ENCODE measurements at regions not wholly inside any gene's neighbourhood (a gene's known extent, or its start where the extent isn't known, plus 50 kb on each side); places are given as distances from the start of the nearest gene placed in this dataset.

DNA sequence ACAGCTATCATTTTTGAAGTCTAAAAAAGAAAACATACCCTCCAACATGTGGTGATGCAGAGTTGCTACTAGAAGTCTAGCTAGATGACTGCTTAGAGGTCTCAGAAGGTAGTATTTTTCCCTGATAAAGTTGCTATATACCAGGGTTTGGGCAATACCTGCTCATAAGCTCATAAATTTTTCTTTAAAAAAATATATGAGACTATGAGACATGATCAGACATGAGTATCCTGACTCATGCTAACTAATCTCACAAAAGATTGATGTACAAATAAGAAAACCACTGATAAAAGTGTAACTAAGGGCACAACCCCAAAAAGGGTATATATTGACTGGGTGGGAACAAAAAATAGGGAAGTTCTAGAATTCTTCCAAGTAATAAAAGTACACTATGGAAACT, 740.9 kb downstream of the METTL15 start:
- TF ChIP-seq FOS (IDR thresholded peaks at IDR 0.05; ENCODE audit: borderline replicate concordance, insufficient read depth, low read length) (no peak), JUN (IDR thresholded peaks at IDR 0.05; ENCODE audit: borderline replicate concordance, insufficient read depth, insufficient read length, low read depth) (no peak), MYC (IDR thresholded peaks at IDR 0.05; ENCODE audit: low read depth, low read length) (no peak), POLR2A (IDR thresholded peaks at IDR 0.05; ENCODE audit: low read depth, low read length) (no peak), POLR2AphosphoS5 (IDR thresholded peaks at IDR 0.05; ENCODE audit: insufficient read depth, low read depth, low read length) (no peak), EZH2 (IDR thresholded peaks at IDR 0.05; ENCODE audit: borderline replicate concordance, low read depth, low read length, severe bottlenecking) (no peak), GATA2 (IDR thresholded peaks at IDR 0.05; ENCODE audit: insufficient read depth, insufficient read length, low read depth, low read length) (no peak)
- TF ChIP-seq, protein P1, sequence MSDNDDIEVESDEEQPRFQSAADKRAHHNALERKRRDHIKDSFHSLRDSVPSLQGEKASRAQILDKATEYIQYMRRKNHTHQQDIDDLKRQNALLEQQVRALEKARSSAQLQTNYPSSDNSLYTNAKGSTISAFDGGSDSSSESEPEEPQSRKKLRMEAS (IDR thresholded peaks at IDR 0.05; ENCODE audit: insufficient read depth, insufficient read length), result no peak
- TF ChIP-seq, protein P2, sequence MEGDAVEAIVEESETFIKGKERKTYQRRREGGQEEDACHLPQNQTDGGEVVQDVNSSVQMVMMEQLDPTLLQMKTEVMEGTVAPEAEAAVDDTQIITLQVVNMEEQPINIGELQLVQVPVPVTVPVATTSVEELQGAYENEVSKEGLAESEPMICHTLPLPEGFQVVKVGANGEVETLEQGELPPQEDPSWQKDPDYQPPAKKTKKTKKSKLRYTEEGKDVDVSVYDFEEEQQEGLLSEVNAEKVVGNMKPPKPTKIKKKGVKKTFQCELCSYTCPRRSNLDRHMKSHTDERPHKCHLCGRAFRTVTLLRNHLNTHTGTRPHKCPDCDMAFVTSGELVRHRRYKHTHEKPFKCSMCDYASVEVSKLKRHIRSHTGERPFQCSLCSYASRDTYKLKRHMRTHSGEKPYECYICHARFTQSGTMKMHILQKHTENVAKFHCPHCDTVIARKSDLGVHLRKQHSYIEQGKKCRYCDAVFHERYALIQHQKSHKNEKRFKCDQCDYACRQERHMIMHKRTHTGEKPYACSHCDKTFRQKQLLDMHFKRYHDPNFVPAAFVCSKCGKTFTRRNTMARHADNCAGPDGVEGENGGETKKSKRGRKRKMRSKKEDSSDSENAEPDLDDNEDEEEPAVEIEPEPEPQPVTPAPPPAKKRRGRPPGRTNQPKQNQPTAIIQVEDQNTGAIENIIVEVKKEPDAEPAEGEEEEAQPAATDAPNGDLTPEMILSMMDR (IDR thresholded peaks at IDR 0.05; ENCODE audit: extremely low read depth in 1 of 2, insufficient read depth in 1 of 2, low read depth in 1 of 2, low read length in 2 of 2), result no peak

More for the DNA sequence above, 740.9 kb downstream of the METTL15 start:
- no peak for FAIRE-seq
- DNase-seq (ENCODE audit: low read depth, low spot score), result no peak
- H3K36me3 ChIP-seq (ENCODE audit: control insufficient read depth in 2 of 2, extremely low read depth in 1 of 2, insufficient read depth in 2 of 2, low read length in 2 of 2), result no peaks in the 10 kb centered on the region
- H3K9ac ChIP-seq (replicated peaks; ENCODE audit: extremely low read depth, insufficient read depth, low read length), result no peak overlapping the region
- no peaks in the 10 kb centered on the region for H3K9me3 ChIP-seq (replicated peaks; ENCODE audit: control insufficient read depth, insufficient read depth, low read length)
- H3K27ac ChIP-seq (ENCODE audit: insufficient read depth, low read depth, low read length), result no peak overlapping the region
- POLR2A ChIA-PET, result no interaction called here
- no TSS peak for BruUV-seq (replicated peaks)
- no peaks in the 10 kb centered on the region for H3K9me1 ChIP-seq (replicated peaks; ENCODE audit: control insufficient read depth, extremely low read depth, insufficient read depth, low read length)
- H3K4me3 ChIP-seq (replicated peaks in 1 of 3; ENCODE audit: insufficient read depth in 1 of 3, low read depth in 1 of 3, low read length in 3 of 3), result no peak overlapping the region
- peaks cover 3% of the 10 kb centered on the region for H3K4me1 ChIP-seq (ENCODE audit: control insufficient read depth, extremely low read depth, insufficient read depth, low read length)
- dilution Hi-C loops (cut with MboI; ENCODE audit: extremely low pct_ligation_motif_present, low sequenced_read_pairs), result no loop called here
- no peak overlapping the region for H2AFZ ChIP-seq (ENCODE audit: low read depth, low read length)
- H3K79me2 ChIP-seq (ENCODE audit: control insufficient read depth, insufficient read depth, low read length), result peaks cover 5% of the 10 kb centered on the region
- H3K4me2 ChIP-seq (ENCODE audit: insufficient read depth, low read length), result no peak overlapping the region
- no peaks in the 10 kb centered on the region for H3K27me3 ChIP-seq (ENCODE audit: control insufficient read depth in 2 of 2, insufficient read depth in 2 of 2, low read length in 2 of 2)
- CTCF ChIA-PET, result interaction anchor here (1.4 kb wide), 1 partner anchor 149 kb away, joined by 4 read pairs; no protein-coding TSS in a partner anchor
- H4K20me1 ChIP-seq (replicated peaks; ENCODE audit: control insufficient read depth, extremely low read depth, insufficient read depth, low read length), result no peaks in the 10 kb centered on the region
- intact Hi-C loops (cut with micrococcal nuclease), result no loop called here
